Mesendoderm (in vitro differentiated cells): ENCODE measurements at regions not wholly inside any gene's neighbourhood (a gene's known extent, or its start where the extent isn't known, plus 50 kb on each side); places are given as distances from the start of the nearest gene placed in this dataset.

ENCODE experiments used
- DNase-seq: peaks from one replicate; pipeline ENCODE4 v3.0.0; 2013
- H2AK5ac ChIP-seq: 2 replicates; pipeline ENCODE4 v1.6.1; 2013; ENCODE audit warnings: low read length, inconsistent platforms
- H2BK120ac ChIP-seq: 2 replicates; pipeline ENCODE4 v1.6.1; 2013; ENCODE audit warnings: low read depth, mild to moderate bottlenecking, low read length, moderate library complexity, mixed read lengths
- H2BK15ac ChIP-seq: replicated peaks from 2 replicates; pipeline ENCODE4 v1.6.1; 2013; ENCODE audit warnings: low read depth, mild to moderate bottlenecking, moderate library complexity
- H2BK5ac ChIP-seq: 2 replicates; pipeline ENCODE4 v1.6.1; 2013; ENCODE audit warnings: low read length, inconsistent platforms
- H3K18ac ChIP-seq: 2 replicates; pipeline ENCODE4 v1.6.1; 2013; ENCODE audit warnings: mild to moderate bottlenecking, low read length, mixed read lengths
- H3K23ac ChIP-seq: one replicate; pipeline ENCODE4 v1.6.1; 2013; ENCODE audit warnings: low read length
- H3K27ac ChIP-seq: 2 replicates; pipeline ENCODE4 v1.5.1; 2013; ENCODE audit warnings: low read depth, mild to moderate bottlenecking, inconsistent platforms, low read length, moderate library complexity
- H3K27me3 ChIP-seq: 2 replicates; pipeline ENCODE4 v1.6.1; 2013; ENCODE audit warnings: low read length, control low read depth, mild to moderate bottlenecking, inconsistent platforms; ENCODE audit not compliant: insufficient read depth, poor library complexity
- H3K36me3 ChIP-seq: 2 replicates; pipeline ENCODE4 v1.6.1; 2013; ENCODE audit warnings: low read length, inconsistent platforms; ENCODE audit not compliant: control insufficient read depth, insufficient read depth
- H3K4ac ChIP-seq: one replicate; pipeline ENCODE4 v1.6.1; 2013; ENCODE audit warnings: low read depth, mild to moderate bottlenecking, low read length, moderate library complexity
- H3K4me1 ChIP-seq: 2 replicates; pipeline ENCODE4 v1.6.1; 2013; ENCODE audit warnings: low read depth, low read length, inconsistent platforms; ENCODE audit not compliant: control insufficient read depth
- H3K4me2 ChIP-seq: 2 replicates; pipeline ENCODE4 v1.6.1; 2013; ENCODE audit warnings: low read length
- H3K4me3 ChIP-seq: 2 replicates; pipeline ENCODE4 v1.5.1; 2013; ENCODE audit warnings: mild to moderate bottlenecking, low read length
- H3K56ac ChIP-seq: one replicate; pipeline ENCODE4 v1.6.1; 2013; ENCODE audit warnings: low read length
- H3K79me1 ChIP-seq: 2 replicates; pipeline ENCODE4 v1.6.1; 2013; ENCODE audit warnings: low read length, inconsistent platforms
- H3K79me2 ChIP-seq: 2 replicates; pipeline ENCODE4 v1.6.1; 2013; ENCODE audit warnings: mild to moderate bottlenecking, low read length; ENCODE audit not compliant: control insufficient read depth, insufficient read depth
- H3K9ac ChIP-seq: 2 replicates; pipeline ENCODE4 v1.6.1; 2013; ENCODE audit warnings: low read length, inconsistent platforms
- H4K5ac ChIP-seq: one replicate; pipeline ENCODE4 v1.6.1; 2013; ENCODE audit warnings: low read length
- H4K8ac ChIP-seq: one replicate; pipeline ENCODE4 v1.6.1; 2013; ENCODE audit warnings: low read depth, mild to moderate bottlenecking, control low read depth, low read length, moderate library complexity
- WGBS: extraction: QIAGEN DNeasy Blood & Tissue Kit; methylation state at CpG from one replicate; pipeline ENCODE4 v1.1.7; 2013; ENCODE audit warnings: low lambda C conversion rate, missing lambda C conversion rate; ENCODE audit not compliant: insufficient coverage; ENCODE audit errors: extremely low coverage; 5-methylcytosine and 5-hydroxymethylcytosine counted together

DNA sequence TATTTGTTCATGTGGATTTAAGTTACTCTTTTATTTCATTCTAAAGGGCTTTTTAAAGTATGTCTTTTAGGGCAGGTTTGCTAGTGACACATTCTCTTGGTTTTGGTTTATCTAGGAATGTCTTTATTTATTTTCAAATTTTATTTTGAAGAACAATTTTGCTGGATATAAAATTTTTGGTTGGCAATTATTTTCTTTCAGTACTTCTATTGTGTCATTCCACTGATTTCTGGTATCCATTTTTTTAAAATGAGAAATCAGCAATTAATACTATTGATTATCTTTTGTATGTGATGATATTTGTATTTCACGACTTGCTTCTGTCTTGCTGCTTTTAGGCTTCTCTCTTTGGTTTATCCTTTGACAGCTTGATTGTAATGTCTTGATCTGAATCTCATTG is 756.3 kb downstream of the INHBA start:
- H3K4me1 ChIP-seq = no peaks in the 10 kb centered on the region
- no peak overlapping the region for H2BK120ac ChIP-seq
- H4K5ac ChIP-seq = no peak overlapping the region
- no peak overlapping the region for H3K23ac ChIP-seq
- no peaks in the 10 kb centered on the region for H3K27me3 ChIP-seq
- no peak overlapping the region for H4K8ac ChIP-seq
- no CpG with 5 or more reads among the region's 1 CpG for WGBS
- DNase-seq = no peak
- H3K79me1 ChIP-seq = no peaks in the 10 kb centered on the region
- no peaks in the 10 kb centered on the region for H3K36me3 ChIP-seq
- H3K4ac ChIP-seq = no peak overlapping the region
- H3K79me2 ChIP-seq = no peaks in the 10 kb centered on the region
- no peak overlapping the region for H3K9ac ChIP-seq
- H2AK5ac ChIP-seq = no peak overlapping the region
- no peak overlapping the region for H3K4me3 ChIP-seq
- H2BK15ac ChIP-seq = no peak overlapping the region
- no peak overlapping the region for H3K18ac ChIP-seq
- no peak overlapping the region for H2BK5ac ChIP-seq
- no peak overlapping the region for H3K4me2 ChIP-seq
- H3K27ac ChIP-seq = no peak overlapping the region
- no peak overlapping the region for H3K56ac ChIP-seq

DNA sequence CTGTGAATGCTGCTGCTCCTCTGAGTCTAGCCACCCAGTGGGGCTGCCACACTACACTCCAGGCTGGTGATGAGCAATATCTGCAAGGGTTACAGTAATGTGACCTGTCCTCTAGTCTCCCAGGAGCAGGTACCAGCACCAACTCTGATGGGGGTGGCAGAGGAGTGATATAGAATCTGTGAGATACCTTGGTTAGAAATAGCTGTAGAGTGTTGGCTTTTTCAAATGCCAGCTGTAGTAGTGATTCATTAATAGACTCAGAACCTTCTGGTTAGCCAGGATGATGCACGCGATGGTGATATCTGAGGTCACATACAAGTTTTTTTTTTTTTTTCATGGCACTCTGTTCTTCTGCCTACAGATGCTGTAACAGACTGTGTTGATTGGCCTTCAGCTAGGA is 757.1 kb downstream of the INHBA start:
- Histone ChIP-seq H4K8ac (no peak overlapping the region), H3K4ac (no peak overlapping the region), H3K56ac (no peak overlapping the region), H2AK5ac (no peak overlapping the region), H3K4me1 (no peaks in the 10 kb centered on the region), H3K27me3 (no peaks in the 10 kb centered on the region), H3K79me2 (no peaks in the 10 kb centered on the region), H3K27ac (no peak overlapping the region), H2BK5ac (no peak overlapping the region), H3K4me3 (no peak overlapping the region), H2BK120ac (no peak overlapping the region), H3K4me2 (no peak overlapping the region), H2BK15ac (no peak overlapping the region), H3K23ac (no peak overlapping the region), H4K5ac (no peak overlapping the region), H3K18ac (no peak overlapping the region), H3K79me1 (no peaks in the 10 kb centered on the region), H3K9ac (no peak overlapping the region), H3K36me3 (no peaks in the 10 kb centered on the region)
- no peak for DNase-seq
- no CpG with 5 or more reads among the region's 2 CpGs for WGBS

DNA sequence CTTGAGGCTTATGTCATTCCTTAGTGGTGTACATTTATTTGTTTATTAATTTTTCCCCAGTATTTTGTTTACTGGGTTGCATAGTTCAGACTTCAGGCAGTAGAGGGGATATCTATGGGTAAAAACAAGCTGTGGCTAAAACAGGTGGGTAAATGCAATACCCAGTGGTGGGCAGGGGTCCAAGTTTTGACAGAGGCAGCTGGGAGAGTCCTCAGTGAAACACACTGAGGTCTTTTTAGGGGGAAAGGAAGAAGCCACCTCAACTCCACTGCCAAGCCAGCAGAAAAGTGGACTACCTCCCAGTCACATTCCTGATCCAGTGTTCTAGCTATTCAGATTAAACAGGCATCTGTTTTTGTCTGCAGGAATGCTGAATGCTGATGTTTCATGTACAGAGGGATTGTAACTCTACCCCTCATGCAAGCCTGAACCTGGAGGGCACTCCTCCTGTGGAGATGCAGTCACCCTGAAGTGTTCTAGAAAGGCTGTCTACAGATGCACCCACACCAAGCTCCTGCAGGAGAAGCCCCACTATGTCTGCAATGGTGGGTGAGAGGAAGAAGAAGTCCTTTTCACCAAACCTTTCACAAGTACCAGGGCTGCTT is 757.8 kb downstream of the INHBA start:
- no peak overlapping the region for H2BK5ac ChIP-seq
- no peaks in the 10 kb centered on the region for H3K79me1 ChIP-seq
- no peaks in the 10 kb centered on the region for H3K4me1 ChIP-seq
- H3K23ac ChIP-seq = no peak overlapping the region
- H3K27ac ChIP-seq = no peak overlapping the region
- no peak overlapping the region for H3K18ac ChIP-seq
- H3K27me3 ChIP-seq = no peaks in the 10 kb centered on the region
- no peaks in the 10 kb centered on the region for H3K36me3 ChIP-seq
- no peak overlapping the region for H2BK15ac ChIP-seq
- H3K9ac ChIP-seq = no peak overlapping the region
- DNase-seq = no peak
- H3K56ac ChIP-seq = no peak overlapping the region
- H3K4me3 ChIP-seq = no peak overlapping the region
- no peak overlapping the region for H2BK120ac ChIP-seq
- H3K79me2 ChIP-seq = no peaks in the 10 kb centered on the region
- H2AK5ac ChIP-seq = no peak overlapping the region
- H3K4ac ChIP-seq = no peak overlapping the region
- H3K4me2 ChIP-seq = no peak overlapping the region
- H4K5ac ChIP-seq = no peak overlapping the region
- H4K8ac ChIP-seq = no peak overlapping the region

DNA sequence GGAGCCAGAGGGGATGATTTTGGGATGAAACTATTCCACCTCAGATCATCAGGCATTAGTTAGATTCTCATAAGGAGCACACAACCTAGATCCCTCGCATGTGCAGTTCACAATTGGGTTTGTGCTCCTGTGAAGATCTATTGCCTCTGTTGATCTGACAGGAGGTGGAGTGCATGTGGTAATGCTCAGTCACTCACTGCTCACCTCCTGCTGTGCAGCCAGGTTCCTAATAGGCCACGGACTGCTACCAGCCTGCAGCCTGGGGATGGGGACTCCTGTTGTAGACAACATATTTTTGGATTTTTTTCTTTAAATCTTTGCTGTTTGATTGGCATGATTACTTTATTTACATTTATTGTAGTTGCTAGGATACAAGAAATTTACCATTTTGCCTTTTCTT is 765.0 kb downstream of the INHBA start:
- no peaks in the 10 kb centered on the region for H3K79me2 ChIP-seq
- H3K4me1 ChIP-seq = no peaks in the 10 kb centered on the region
- H3K23ac ChIP-seq = no peak overlapping the region
- H2BK15ac ChIP-seq = no peak overlapping the region
- no peaks in the 10 kb centered on the region for H3K79me1 ChIP-seq
- no peaks in the 10 kb centered on the region for H3K27me3 ChIP-seq
- no peak overlapping the region for H3K27ac ChIP-seq
- H3K4me2 ChIP-seq = no peak overlapping the region
- H3K36me3 ChIP-seq = no peaks in the 10 kb centered on the region
- H3K18ac ChIP-seq = no peak overlapping the region
- no peak overlapping the region for H3K9ac ChIP-seq
- no peak overlapping the region for H4K8ac ChIP-seq
- H2AK5ac ChIP-seq = no peak overlapping the region
- no peak overlapping the region for H3K56ac ChIP-seq
- H3K4me3 ChIP-seq = no peak overlapping the region
- no peak for DNase-seq
- H2BK5ac ChIP-seq = no peak overlapping the region
- H2BK120ac ChIP-seq = no peak overlapping the region
- no peak overlapping the region for H4K5ac ChIP-seq
- no CpG with 5 or more reads among the region's 2 CpGs for WGBS
- no peak overlapping the region for H3K4ac ChIP-seq

DNA sequence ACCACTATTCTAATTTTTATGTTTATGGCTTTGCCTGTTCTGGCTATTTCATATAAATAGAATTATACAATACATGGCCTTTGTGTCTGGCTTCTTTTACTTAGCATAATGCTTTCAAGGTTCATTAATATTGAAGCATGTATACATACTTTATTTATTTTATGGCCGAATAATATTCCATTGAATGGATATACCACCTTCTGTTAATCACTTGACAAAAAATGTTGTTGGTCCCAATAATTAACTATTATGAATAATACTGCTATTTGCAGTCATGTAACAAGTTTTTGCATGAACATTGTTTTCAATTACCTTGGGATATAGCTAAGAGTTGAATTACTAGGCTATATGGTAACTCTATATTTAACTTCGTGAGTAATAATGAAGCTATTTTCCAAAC is 767.5 kb downstream of the INHBA start:
- H3K4me2 ChIP-seq = no peak overlapping the region
- H3K4me3 ChIP-seq = no peak overlapping the region
- no peak overlapping the region for H3K18ac ChIP-seq
- H3K4ac ChIP-seq = no peak overlapping the region
- no peak overlapping the region for H3K23ac ChIP-seq
- no peak overlapping the region for H4K8ac ChIP-seq
- no peaks in the 10 kb centered on the region for H3K27me3 ChIP-seq
- H4K5ac ChIP-seq = no peak overlapping the region
- H3K56ac ChIP-seq = no peak overlapping the region
- H3K36me3 ChIP-seq = no peaks in the 10 kb centered on the region
- H3K27ac ChIP-seq = no peak overlapping the region
- no peak overlapping the region for H2AK5ac ChIP-seq
- no peak overlapping the region for H2BK15ac ChIP-seq
- H2BK120ac ChIP-seq = no peak overlapping the region
- WGBS = no CpG with 5 or more reads among the region's 2 CpGs
- H2BK5ac ChIP-seq = no peak overlapping the region
- no peaks in the 10 kb centered on the region for H3K79me2 ChIP-seq
- no peak overlapping the region for H3K9ac ChIP-seq
- DNase-seq = no peak
- no peaks in the 10 kb centered on the region for H3K4me1 ChIP-seq
- no peaks in the 10 kb centered on the region for H3K79me1 ChIP-seq

DNA sequence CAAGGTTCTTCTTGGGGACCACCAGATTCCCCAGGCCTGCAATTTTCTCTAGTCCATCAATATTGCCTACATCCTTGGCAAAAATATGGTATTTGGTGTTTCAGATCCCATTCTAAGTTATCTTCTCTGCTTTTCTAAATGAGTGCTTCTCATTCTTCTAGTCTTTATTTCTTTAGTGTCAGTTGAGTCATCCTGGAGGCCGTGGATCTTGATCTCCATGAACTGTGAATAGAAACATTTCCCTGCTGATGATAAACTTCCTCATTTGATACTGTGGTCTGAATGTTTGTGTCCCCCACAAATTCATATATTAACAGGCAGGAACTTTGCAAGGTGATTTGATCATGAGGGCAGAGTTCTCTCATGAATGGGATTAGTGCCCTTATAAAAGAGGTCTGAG is 779.3 kb downstream of the INHBA start:
- no peak for DNase-seq

More for the DNA sequence above, 779.3 kb downstream of the INHBA start:
- Histone ChIP-seq H2AK5ac (no peak overlapping the region), H3K79me2 (no peaks in the 10 kb centered on the region), H3K27ac (no peak overlapping the region), H3K23ac (no peak overlapping the region), H3K4me3 (no peak overlapping the region), H3K4me1 (no peaks in the 10 kb centered on the region), H3K4ac (no peak overlapping the region), H2BK5ac (no peak overlapping the region), H3K9ac (no peak overlapping the region), H3K18ac (no peak overlapping the region), H4K8ac (no peak overlapping the region), H3K4me2 (no peak overlapping the region), H3K56ac (no peak overlapping the region), H2BK120ac (no peak overlapping the region), H3K36me3 (no peaks in the 10 kb centered on the region), H2BK15ac (no peak overlapping the region), H4K5ac (no peak overlapping the region), H3K79me1 (no peaks in the 10 kb centered on the region), H3K27me3 (no peaks in the 10 kb centered on the region)
- no CpG with 5 or more reads among the region's 1 CpG for WGBS
